GM23338 (cell line): ENCODE measurements at regions not wholly inside any gene's neighbourhood (a gene's known extent, or its start where the extent isn't known, plus 50 kb on each side); places are given as distances from the start of the nearest gene placed in this dataset.

Source experiments
- ATAC-seq: fragments of 200-7000 bp; cut with Tn5 transposase; 3 replicates; pipeline ENCODE4 v1.9.1; 2020
- DNase-seq: peaks from one replicate; pipeline ENCODE4 v3.0.0-alpha.2; 2015; ENCODE audit warnings: low spot score
- H2AFZ ChIP-seq: fragments of 200-600 bp; sonication (generic); 2 replicates; pipeline ENCODE4 v1.8.0; 2016; ENCODE audit warnings: antibody characterized with exemption, mild to moderate bottlenecking, moderate library complexity
- H3F3A ChIP-seq: fragments of 200-600 bp; sonication (generic); replicated peaks from 2 replicates; pipeline ENCODE4 v1.8.0; 2017; ENCODE audit warnings: antibody characterized with exemption, mixed run types, low read depth
- H3K27ac ChIP-seq: fragments of 200-600 bp; sonication (generic); 2 replicates; pipeline ENCODE4 v1.6.1; 2016; ENCODE audit warnings: low read depth
- H3K27me3 ChIP-seq: fragments of 200-600 bp; sonication (generic); 2 replicates; pipeline ENCODE4 v1.8.0; 2016; ENCODE audit warnings: mild to moderate bottlenecking, mixed run types, moderate library complexity; ENCODE audit not compliant: insufficient read depth
- H3K36me3 ChIP-seq: fragments of 200-600 bp; sonication (generic); 2 replicates; pipeline ENCODE4 v1.8.0; 2016; ENCODE audit warnings: mild to moderate bottlenecking; ENCODE audit not compliant: insufficient read depth
- H3K4me1 ChIP-seq: fragments of 200-600 bp; sonication (generic); 2 replicates; pipeline ENCODE4 v1.8.0; 2016; ENCODE audit warnings: mild to moderate bottlenecking, moderate library complexity; ENCODE audit not compliant: insufficient read depth
- H3K4me2 ChIP-seq: fragments of 200-600 bp; sonication (generic); 2 replicates; pipeline ENCODE4 v1.7.1; 2017; ENCODE audit warnings: mixed run types
- H3K4me3 ChIP-seq: fragments of 200-600 bp; sonication (generic); 2 replicates; pipeline ENCODE4 v1.6.1; 2016; ENCODE audit warnings: mixed run types
- H3K79me2 ChIP-seq: fragments of 200-600 bp; sonication (generic); replicated peaks from 2 replicates; pipeline ENCODE4 v1.8.0; 2017; ENCODE audit warnings: mild to moderate bottlenecking; ENCODE audit not compliant: insufficient read depth
- H3K9me2 ChIP-seq: fragments of 200-600 bp; sonication (generic); 2 replicates; pipeline ENCODE4 v1.8.0; 2017; ENCODE audit not compliant: insufficient read depth
- H4K20me1 ChIP-seq: fragments of 200-600 bp; sonication (generic); replicated peaks from 2 replicates; pipeline ENCODE4 v1.8.0; 2017; ENCODE audit warnings: mild to moderate bottlenecking; ENCODE audit not compliant: insufficient read depth
- H3K27ac Mint-ChIP-seq: 2 replicates; pipeline ENCODE4 v1.8.0; 2020; ENCODE audit warnings: inconsistent platforms, mild to moderate bottlenecking, moderate library complexity, mixed read lengths
- H3K27me3 Mint-ChIP-seq: 3 replicates; pipeline ENCODE4 v1.8.0; 2022; ENCODE audit warnings: low read depth, mild to moderate bottlenecking, moderate library complexity, mixed read lengths, inconsistent platforms; ENCODE audit not compliant: insufficient read depth, poor library complexity
- H3K36me3 Mint-ChIP-seq: 3 replicates; pipeline ENCODE4 v1.8.0; 2021; ENCODE audit warnings: low read depth, mild to moderate bottlenecking, inconsistent platforms, moderate library complexity, mixed read lengths
- H3K4me1 Mint-ChIP-seq: 3 replicates; pipeline ENCODE4 v1.8.0; 2020; ENCODE audit warnings: mild to moderate bottlenecking, inconsistent platforms, mixed read lengths
- H3K4me3 Mint-ChIP-seq: 3 replicates; pipeline ENCODE4 v1.8.0; 2021; ENCODE audit warnings: moderate library complexity, mild to moderate bottlenecking, inconsistent platforms, mixed read lengths
- H3K9me3 Mint-ChIP-seq: 3 replicates; pipeline ENCODE4 v1.8.0; 2020; ENCODE audit warnings: moderate library complexity, mild to moderate bottlenecking, inconsistent platforms, mixed read lengths
- CTCF ChIP-seq, 2 experiments: fragments of 200-600 bp in 1 of 2; sonication (generic) in 1 of 2; conservative IDR thresholded peaks; 2 replicates each; pipeline versions ENCODE4 v1.5.1 to v1.6.1; 2016 to 2017; ENCODE audit warnings: antibody characterized with exemption in 2 of 2, low read depth in 2 of 2, mild to moderate bottlenecking in 2 of 2, moderate library complexity in 1 of 2
- ZNF114 ChIP-seq: fragments of 250-450 bp; sonication (Bioruptor Pico); IDR thresholded peaks from 2 replicates; pipeline ENCODE4 v1.5.0; 2020; ENCODE audit warnings: mild to moderate bottlenecking, moderate library complexity
- ZNF331 ChIP-seq: fragments of 250-450 bp; sonication (Bioruptor Pico); IDR thresholded peaks from 2 replicates; pipeline ENCODE4 v1.5.0; 2020; ENCODE audit warnings: low read depth, mild to moderate bottlenecking, moderate library complexity
- TF ChIP-seq, protein P1 (sequence below): fragments of 250-450 bp; sonication (Bioruptor Pico); IDR thresholded peaks from 2 replicates; pipeline ENCODE4 v1.5.0; 2020; ENCODE audit warnings: mild to moderate bottlenecking, moderate library complexity
- TF ChIP-seq, protein P2 (sequence below): IDR thresholded peaks from 2 replicates; pipeline ENCODE4 v1.6.1; 2016; ENCODE audit warnings: antibody characterized with exemption

GRCh38 chr2:240271716-240272341, 131.4 kb upstream of the OTOS start (continued):
- TF ChIP-seq, protein P1, sequence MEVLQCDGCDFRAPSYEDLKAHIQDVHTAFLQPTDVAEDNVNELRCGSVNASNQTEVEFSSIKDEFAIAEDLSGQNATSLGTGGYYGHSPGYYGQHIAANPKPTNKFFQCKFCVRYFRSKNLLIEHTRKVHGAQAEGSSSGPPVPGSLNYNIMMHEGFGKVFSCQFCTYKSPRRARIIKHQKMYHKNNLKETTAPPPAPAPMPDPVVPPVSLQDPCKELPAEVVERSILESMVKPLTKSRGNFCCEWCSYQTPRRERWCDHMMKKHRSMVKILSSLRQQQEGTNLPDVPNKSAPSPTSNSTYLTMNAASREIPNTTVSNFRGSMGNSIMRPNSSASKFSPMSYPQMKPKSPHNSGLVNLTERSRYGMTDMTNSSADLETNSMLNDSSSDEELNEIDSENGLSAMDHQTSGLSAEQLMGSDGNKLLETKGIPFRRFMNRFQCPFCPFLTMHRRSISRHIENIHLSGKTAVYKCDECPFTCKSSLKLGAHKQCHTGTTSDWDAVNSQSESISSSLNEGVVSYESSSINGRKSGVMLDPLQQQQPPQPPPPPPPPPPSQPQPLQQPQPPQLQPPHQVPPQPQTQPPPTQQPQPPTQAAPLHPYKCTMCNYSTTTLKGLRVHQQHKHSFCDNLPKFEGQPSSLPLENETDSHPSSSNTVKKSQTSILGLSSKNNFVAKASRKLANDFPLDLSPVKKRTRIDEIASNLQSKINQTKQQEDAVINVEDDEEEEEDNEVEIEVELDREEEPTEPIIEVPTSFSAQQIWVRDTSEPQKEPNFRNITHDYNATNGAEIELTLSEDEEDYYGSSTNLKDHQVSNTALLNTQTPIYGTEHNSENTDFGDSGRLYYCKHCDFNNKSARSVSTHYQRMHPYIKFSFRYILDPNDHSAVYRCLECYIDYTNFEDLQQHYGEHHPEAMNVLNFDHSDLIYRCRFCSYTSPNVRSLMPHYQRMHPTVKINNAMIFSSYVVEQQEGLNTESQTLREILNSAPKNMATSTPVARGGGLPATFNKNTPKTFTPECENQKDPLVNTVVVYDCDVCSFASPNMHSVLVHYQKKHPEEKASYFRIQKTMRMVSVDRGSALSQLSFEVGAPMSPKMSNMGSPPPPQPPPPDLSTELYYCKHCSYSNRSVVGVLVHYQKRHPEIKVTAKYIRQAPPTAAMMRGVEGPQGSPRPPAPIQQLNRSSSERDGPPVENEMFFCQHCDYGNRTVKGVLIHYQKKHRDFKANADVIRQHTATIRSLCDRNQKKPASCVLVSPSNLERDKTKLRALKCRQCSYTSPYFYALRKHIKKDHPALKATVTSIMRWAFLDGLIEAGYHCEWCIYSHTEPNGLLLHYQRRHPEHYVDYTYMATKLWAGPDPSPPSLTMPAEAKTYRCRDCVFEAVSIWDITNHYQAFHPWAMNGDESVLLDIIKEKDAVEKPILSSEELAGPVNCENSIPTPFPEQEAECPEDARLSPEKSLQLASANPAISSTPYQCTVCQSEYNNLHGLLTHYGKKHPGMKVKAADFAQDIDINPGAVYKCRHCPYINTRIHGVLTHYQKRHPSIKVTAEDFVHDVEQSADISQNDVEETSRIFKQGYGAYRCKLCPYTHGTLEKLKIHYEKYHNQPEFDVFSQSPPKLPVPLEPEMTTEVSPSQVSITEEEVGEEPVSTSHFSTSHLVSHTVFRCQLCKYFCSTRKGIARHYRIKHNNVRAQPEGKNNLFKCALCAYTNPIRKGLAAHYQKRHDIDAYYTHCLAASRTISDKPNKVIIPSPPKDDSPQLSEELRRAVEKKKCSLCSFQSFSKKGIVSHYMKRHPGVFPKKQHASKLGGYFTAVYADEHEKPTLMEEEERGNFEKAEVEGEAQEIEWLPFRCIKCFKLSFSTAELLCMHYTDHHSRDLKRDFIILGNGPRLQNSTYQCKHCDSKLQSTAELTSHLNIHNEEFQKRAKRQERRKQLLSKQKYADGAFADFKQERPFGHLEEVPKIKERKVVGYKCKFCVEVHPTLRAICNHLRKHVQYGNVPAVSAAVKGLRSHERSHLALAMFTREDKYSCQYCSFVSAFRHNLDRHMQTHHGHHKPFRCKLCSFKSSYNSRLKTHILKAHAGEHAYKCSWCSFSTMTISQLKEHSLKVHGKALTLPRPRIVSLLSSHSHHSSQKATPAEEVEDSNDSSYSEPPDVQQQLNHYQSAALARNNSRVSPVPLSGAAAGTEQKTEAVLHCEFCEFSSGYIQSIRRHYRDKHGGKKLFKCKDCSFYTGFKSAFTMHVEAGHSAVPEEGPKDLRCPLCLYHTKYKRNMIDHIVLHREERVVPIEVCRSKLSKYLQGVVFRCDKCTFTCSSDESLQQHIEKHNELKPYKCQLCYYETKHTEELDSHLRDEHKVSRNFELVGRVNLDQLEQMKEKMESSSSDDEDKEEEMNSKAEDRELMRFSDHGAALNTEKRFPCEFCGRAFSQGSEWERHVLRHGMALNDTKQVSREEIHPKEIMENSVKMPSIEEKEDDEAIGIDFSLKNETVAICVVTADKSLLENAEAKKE = no peak
- no peak for TF ChIP-seq ZNF114 (CRISPR knock-in tag)

DNA sequence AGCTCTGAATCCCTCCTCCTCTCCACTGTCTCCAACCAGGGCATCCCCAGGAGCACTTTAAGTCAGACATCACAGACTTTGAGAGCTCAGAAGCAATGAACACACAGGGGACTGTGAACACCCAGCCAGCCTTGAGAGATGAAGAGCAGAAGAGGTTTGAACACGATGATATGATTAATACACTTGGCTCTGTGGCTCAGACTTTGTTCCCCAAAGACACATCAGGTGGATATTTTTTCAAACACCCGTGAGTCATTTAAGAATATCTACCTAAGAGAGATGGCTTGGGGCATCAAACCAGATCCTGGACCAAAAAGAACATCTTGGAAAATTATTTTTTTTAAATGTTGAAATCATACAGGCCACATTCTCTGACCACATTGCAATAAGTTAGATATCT, 134.9 kb upstream of the OTOS start:
- DNase-seq = no peak
- Histone ChIP-seq H3K27me3 (no peaks in the 10 kb centered on the region), H3K9me2 (no peaks in the 10 kb centered on the region), H3K4me3 (no peak overlapping the region), H3F3A (no peaks in the 10 kb centered on the region), H3K4me1 (no peaks in the 10 kb centered on the region), H3K79me2 (no peaks in the 10 kb centered on the region), H3K27ac (no peak overlapping the region), H3K36me3 (no peaks in the 10 kb centered on the region), H2AFZ (no peak overlapping the region), H3K4me2 (no peak overlapping the region), H4K20me1 (no peaks in the 10 kb centered on the region)
- no peak for ATAC-seq
- Mint-ChIP-seq H3K27me3 (peaks cover 4% of the 10 kb centered on the region), H3K4me1 (no peaks in the 10 kb centered on the region), H3K9me3 (peaks cover 31% of the 10 kb centered on the region), H3K36me3 (peaks cover 7% of the 10 kb centered on the region; the same call in 2 of the 3 replicates), H3K4me3 (no peak overlapping the region), H3K27ac (no peak overlapping the region)
- TF ChIP-seq, protein P2, sequence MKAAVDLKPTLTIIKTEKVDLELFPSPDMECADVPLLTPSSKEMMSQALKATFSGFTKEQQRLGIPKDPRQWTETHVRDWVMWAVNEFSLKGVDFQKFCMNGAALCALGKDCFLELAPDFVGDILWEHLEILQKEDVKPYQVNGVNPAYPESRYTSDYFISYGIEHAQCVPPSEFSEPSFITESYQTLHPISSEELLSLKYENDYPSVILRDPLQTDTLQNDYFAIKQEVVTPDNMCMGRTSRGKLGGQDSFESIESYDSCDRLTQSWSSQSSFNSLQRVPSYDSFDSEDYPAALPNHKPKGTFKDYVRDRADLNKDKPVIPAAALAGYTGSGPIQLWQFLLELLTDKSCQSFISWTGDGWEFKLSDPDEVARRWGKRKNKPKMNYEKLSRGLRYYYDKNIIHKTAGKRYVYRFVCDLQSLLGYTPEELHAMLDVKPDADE = no peak
- no peak for TF ChIP-seq ZNF331
- no peak for TF ChIP-seq ZNF114 (CRISPR knock-in tag)
- TF ChIP-seq, protein P1 = no peak
- no peak for TF ChIP-seq CTCF (conservative IDR thresholded peaks at IDR 0.05; ENCODE audit: low read depth in 2 of 2)
